Stimulated activated CD4-positive, alpha-beta T cell treated with anti-CD3 and anti-CD28 coated beads, Interleukin-1b, Interleukin-23, amount 100 ng/mL, for 48 hours (primary cell): ENCODE measurements at regions not wholly inside any gene's neighbourhood (a gene's known extent, or its start where the extent isn't known, plus 50 kb on each side); places are given as distances from the start of the nearest gene placed in this dataset.
"Not testable (repeated sequence)": the region's sequence is repeated elsewhere in the genome, so short reads cannot be mapped to it uniquely, and the experiment has no call there.

ENCODE experiments used
- DNase-seq: peaks from one replicate; pipeline ENCODE4 v3.0.0-alpha.2; 2020

GRCh38 chr4:57789666-57790065 is 679.5 kb upstream of the IGFBP7 start:
- no peak for DNase-seq

- DNase-seq: no peak
Observed at GRCh38 chr4:57777876-57778275, 667.7 kb upstream of the IGFBP7 start.

- DNase-seq: no peak
Observed at GRCh38 chr4:57774681-57775080, 664.5 kb upstream of the IGFBP7 start.

- no peak for DNase-seq
Observed at GRCh38 chr4:57774171-57774570, 664.0 kb upstream of the IGFBP7 start.

- DNase-seq: no peak
Observed at GRCh38 chr4:57766341-57766740, 656.2 kb upstream of the IGFBP7 start.

GRCh38 chr4:57764856-57765255 is 654.7 kb upstream of the IGFBP7 start:
- no peak for DNase-seq

- DNase-seq: no peak
Observed at GRCh38 chr4:57763070-57763469, 652.9 kb upstream of the IGFBP7 start.

GRCh38 chr4:57740625-57741190 is 630.5 kb upstream of the IGFBP7 start:
- DNase-seq: no peak

- DNase-seq: no peak
Observed at GRCh38 chr4:57736781-57737180, 626.6 kb upstream of the IGFBP7 start.

GRCh38 chr4:57734104-57734670 is 624.0 kb upstream of the IGFBP7 start:
- DNase-seq: no peak

GRCh38 chr4:57729775-57730570 is 619.8 kb upstream of the IGFBP7 start:
- DNase-seq: not testable (repeated sequence)

- DNase-seq: no peak
Observed at GRCh38 chr4:57726154-57726553, 616.0 kb upstream of the IGFBP7 start.

GRCh38 chr4:57719456-57719855 is 609.3 kb upstream of the IGFBP7 start:
- no peak for DNase-seq

- not testable (repeated sequence) for DNase-seq
Observed at GRCh38 chr4:57714313-57714712, 604.1 kb upstream of the IGFBP7 start.

GRCh38 chr4:57710053-57710452 is 599.9 kb upstream of the IGFBP7 start:
- DNase-seq: no peak

GRCh38 chr4:57691370-57691769 is 581.2 kb upstream of the IGFBP7 start:
- no peak for DNase-seq

- DNase-seq: no peak
Observed at GRCh38 chr4:57689693-57690205, 579.6 kb upstream of the IGFBP7 start.

GRCh38 chr4:57682275-57682674 is 572.1 kb upstream of the IGFBP7 start:
- DNase-seq: no peak

- DNase-seq: no peak
Observed at GRCh38 chr4:57679969-57680368, 569.8 kb upstream of the IGFBP7 start.

- DNase-seq: no peak
Observed at GRCh38 chr4:57676394-57676793, 566.2 kb upstream of the IGFBP7 start.

- no peak for DNase-seq
Observed at GRCh38 chr4:57672846-57673433, 562.8 kb upstream of the IGFBP7 start.

GRCh38 chr4:57668621-57669020 is 558.4 kb upstream of the IGFBP7 start:
- no peak for DNase-seq

GRCh38 chr4:57665806-57666205 is 555.6 kb upstream of the IGFBP7 start:
- no peak for DNase-seq
